Mesodermal cell (in vitro differentiated cells): ENCODE measurements at regions not wholly inside any gene's neighbourhood (a gene's known extent, or its start where the extent isn't known, plus 50 kb on each side); places are given as distances from the start of the nearest gene placed in this dataset.

ENCODE experiments used
- H3K27ac ChIP-seq: 2 replicates; pipeline ENCODE4 v1.7.0; 2013; ENCODE audit warnings: mild to moderate bottlenecking, low read depth, low read length, moderate library complexity; ENCODE audit not compliant: severe bottlenecking
- H3K36me3 ChIP-seq: 2 replicates; pipeline ENCODE4 v1.7.1; 2013; ENCODE audit warnings: mild to moderate bottlenecking, low read length, moderate library complexity; ENCODE audit not compliant: control insufficient read depth, insufficient read depth
- H3K4me1 ChIP-seq: one replicate; pipeline ENCODE4 v1.7.1; 2013; ENCODE audit warnings: mild to moderate bottlenecking, low read length; ENCODE audit not compliant: insufficient read depth, control insufficient read depth, poor library complexity, severe bottlenecking
- H3K4me3 ChIP-seq: 2 replicates; pipeline ENCODE4 v1.7.0; 2013; ENCODE audit warnings: low read length, control low read depth, mild to moderate bottlenecking; ENCODE audit not compliant: insufficient read depth, poor library complexity, severe bottlenecking; ENCODE audit errors: extremely low read depth
- H3K9me3 ChIP-seq: 2 replicates; pipeline ENCODE4 v1.7.1; 2013; ENCODE audit warnings: mild to moderate bottlenecking, low read length, moderate library complexity; ENCODE audit not compliant: control insufficient read depth
- WGBS, 2 experiments: methylation state at CpG; one replicate each; pipeline ENCODE4 v1.1.5; 2013; ENCODE audit warnings: missing lambda C conversion rate in 2 of 2; ENCODE audit not compliant: insufficient coverage in 2 of 2; 5-methylcytosine and 5-hydroxymethylcytosine counted together

- H3K27ac ChIP-seq = no peak overlapping the region
- no peaks in the 10 kb centered on the region for H3K9me3 ChIP-seq
- peaks cover 10% of the 10 kb centered on the region for H3K4me1 ChIP-seq
- WGBS, 2 experiments = 31 to 68% methylated on average over 3 to 4 of the region's 6 CpGs
- H3K4me3 ChIP-seq = no peak overlapping the region
- H3K36me3 ChIP-seq = no peaks in the 10 kb centered on the region
These were observed 442.2 kb upstream of the CELF4 start for GRCh38 chr18:38007676-38008330.

- Histone ChIP-seq H3K4me1 (peaks cover 10% of the 10 kb centered on the region), H3K4me3 (no peak overlapping the region), H3K9me3 (no peaks in the 10 kb centered on the region), H3K36me3 (no peaks in the 10 kb centered on the region), H3K27ac (no peak overlapping the region)
These were observed 441.4 kb upstream of the CELF4 start for GRCh38 chr18:38007026-38007425.

- 100% methylated on average over 1 to 2 of the region's 2 CpGs for WGBS, 2 experiments
- Histone ChIP-seq H3K9me3 (no peaks in the 10 kb centered on the region), H3K4me1 (peaks cover 9% of the 10 kb centered on the region), H3K36me3 (no peaks in the 10 kb centered on the region), H3K27ac (no peak overlapping the region), H3K4me3 (no peak overlapping the region)
These were observed 440.9 kb upstream of the CELF4 start for GRCh38 chr18:38006541-38006940.

GRCh38 chr18:37997695-37998094, 432.1 kb upstream of the CELF4 start:
- 100% methylated on average over 1 of the region's 1 CpG for WGBS, 2 experiments
- Histone ChIP-seq H3K9me3 (no peaks in the 10 kb centered on the region), H3K4me1 (no peaks in the 10 kb centered on the region), H3K36me3 (no peaks in the 10 kb centered on the region), H3K27ac (no peak overlapping the region), H3K4me3 (no peak overlapping the region)

DNA sequence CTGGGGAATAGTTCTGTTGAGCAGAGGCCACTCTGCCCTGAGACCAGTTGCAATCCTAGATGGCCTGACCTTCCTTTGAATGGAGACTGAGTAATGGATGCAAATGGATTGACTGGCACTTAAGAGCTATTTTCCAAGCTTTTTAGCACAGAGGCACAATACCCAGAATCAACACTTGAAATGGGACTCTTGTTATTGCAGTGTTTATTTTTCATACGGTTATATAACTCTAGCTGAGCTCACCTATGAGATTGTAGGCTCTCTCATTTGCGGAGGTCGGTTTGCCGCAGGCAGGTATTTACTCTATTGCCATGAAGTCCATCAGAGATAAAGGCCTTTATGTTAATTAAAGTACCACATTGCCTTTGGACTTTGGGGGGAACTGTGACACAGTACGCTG, 422.3 kb upstream of the CELF4 start:
- 83 to 96% methylated on average over 1 to 5 of the region's 5 CpGs for WGBS, 2 experiments
- no peak overlapping the region for H3K4me3 ChIP-seq

GRCh38 chr18:37986665-37987064, 421.1 kb upstream of the CELF4 start:
- H3K4me1 ChIP-seq = no peaks in the 10 kb centered on the region
- H3K36me3 ChIP-seq = no peaks in the 10 kb centered on the region
- 73 to 89% methylated on average over 3 to 4 of the region's 4 CpGs for WGBS, 2 experiments
- no peak overlapping the region for H3K27ac ChIP-seq
- no peaks in the 10 kb centered on the region for H3K9me3 ChIP-seq
- H3K4me3 ChIP-seq = no peak overlapping the region

More for the DNA sequence above, 422.3 kb upstream of the CELF4 start:
- Histone ChIP-seq H3K4me1 (no peaks in the 10 kb centered on the region), H3K36me3 (no peaks in the 10 kb centered on the region), H3K9me3 (no peaks in the 10 kb centered on the region), H3K27ac (no peak overlapping the region)

DNA sequence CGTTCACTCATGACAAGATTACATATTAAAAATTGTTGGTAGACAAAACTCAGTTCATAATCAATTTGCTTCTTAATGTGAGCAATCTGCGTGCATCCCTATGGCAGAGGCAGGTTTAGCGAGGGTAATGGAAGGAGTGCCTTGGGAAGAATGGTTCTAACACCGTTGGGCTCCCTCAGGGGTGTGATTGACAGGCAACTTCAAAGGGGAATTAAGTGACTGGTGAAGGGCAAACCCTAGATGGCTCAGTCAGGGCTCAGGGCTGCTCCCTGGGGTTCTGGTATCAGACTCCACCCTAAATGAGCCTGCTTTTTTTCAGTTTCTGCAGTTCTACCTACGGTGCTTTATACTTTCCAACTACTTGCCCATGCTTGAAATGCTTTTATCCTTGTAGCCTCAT, 419.5 kb upstream of the CELF4 start:
- no peak overlapping the region for H3K4me3 ChIP-seq
- no peaks in the 10 kb centered on the region for H3K9me3 ChIP-seq
- H3K4me1 ChIP-seq = no peaks in the 10 kb centered on the region
- no peaks in the 10 kb centered on the region for H3K36me3 ChIP-seq
- H3K27ac ChIP-seq = peak overlapping the region; percentile 19
- 18 to 23% methylated on average over 4 of the region's 5 CpGs for WGBS, 2 experiments

DNA sequence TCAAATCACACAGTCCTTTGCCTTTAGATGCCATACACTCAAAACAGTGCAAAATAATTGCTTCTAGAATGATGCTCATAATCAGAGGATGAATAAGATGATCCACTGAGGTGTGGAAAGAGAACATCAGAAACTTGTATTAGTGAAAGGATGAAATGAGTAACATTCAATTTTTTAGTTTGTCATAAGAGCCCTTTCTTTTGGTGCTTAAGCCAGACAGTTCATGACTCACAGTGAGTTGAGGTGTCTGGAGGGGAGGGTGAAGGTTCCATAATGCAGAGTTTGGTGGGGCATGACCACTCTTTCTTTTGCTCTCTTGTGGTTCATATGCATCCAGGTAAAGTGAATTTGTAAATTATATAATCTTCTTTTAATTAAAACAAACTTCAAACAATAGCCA, 415.0 kb upstream of the CELF4 start:
- Histone ChIP-seq H3K9me3 (no peaks in the 10 kb centered on the region), H3K36me3 (no peaks in the 10 kb centered on the region), H3K4me1 (no peaks in the 10 kb centered on the region), H3K27ac (no peak overlapping the region), H3K4me3 (no peak overlapping the region)

DNA sequence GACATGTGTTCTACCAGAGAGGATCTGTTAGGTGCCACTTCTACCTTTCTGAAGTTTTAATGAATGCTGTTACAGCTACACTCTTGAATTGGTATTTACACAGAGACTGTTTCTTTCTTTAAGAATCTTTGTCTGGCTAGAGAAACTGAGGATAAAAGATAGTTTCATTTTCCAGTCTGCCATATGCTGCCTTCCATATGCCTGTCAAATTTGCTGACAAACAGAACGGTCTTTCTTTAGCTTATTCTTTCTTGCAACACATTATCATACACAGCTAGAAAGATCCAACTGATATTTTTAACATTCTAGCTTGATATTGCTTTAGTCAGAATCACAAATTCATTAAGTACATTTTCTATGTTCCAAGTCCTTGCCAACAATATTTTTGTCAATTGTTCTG, 409.8 kb upstream of the CELF4 start:
- H3K36me3 ChIP-seq = no peaks in the 10 kb centered on the region

GRCh38 chr18:37967261-37967660, 401.7 kb upstream of the CELF4 start:
- Histone ChIP-seq H3K9me3 (no peaks in the 10 kb centered on the region), H3K36me3 (no peaks in the 10 kb centered on the region), H3K4me3 (no peak overlapping the region), H3K4me1 (no peaks in the 10 kb centered on the region), H3K27ac (no peak overlapping the region)
- WGBS, 2 experiments = no CpG with 5 or more reads among the region's 1 CpG

More for the DNA sequence above, 409.8 kb upstream of the CELF4 start:
- no peak overlapping the region for H3K4me3 ChIP-seq
- no peaks in the 10 kb centered on the region for H3K4me1 ChIP-seq
- no peak overlapping the region for H3K27ac ChIP-seq
- WGBS, 2 experiments = 57 to 83% methylated on average over 1 of the region's 1 CpG
- no peaks in the 10 kb centered on the region for H3K9me3 ChIP-seq

DNA sequence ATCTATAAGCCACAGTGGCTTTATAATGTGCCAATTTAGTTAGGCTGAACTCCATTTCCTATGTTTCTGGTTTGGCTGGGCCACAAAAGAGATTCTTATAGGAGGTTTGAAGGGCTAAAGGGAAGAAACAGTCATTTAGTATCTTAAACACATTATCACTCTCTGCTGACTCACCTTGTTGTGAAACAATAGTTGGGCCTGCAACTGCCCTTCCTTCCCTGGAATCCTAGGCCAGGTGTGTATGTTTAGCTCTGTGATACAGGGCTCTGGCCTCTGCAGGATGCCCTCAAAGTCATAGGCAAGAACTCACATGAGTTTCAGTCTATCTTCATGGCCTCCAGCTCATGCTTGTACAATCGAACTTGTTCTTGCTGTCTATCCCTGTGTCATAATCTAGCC, 400.0 kb upstream of the CELF4 start:
- WGBS, 2 experiments = no CpG with 5 or more reads among the region's 1 CpG
- Histone ChIP-seq H3K9me3 (peaks cover 4% of the 10 kb centered on the region), H3K4me3 (no peak overlapping the region), H3K4me1 (no peaks in the 10 kb centered on the region), H3K36me3 (no peaks in the 10 kb centered on the region), H3K27ac (no peak overlapping the region)
